Activated CD4-positive, alpha-beta T cell treated with anti-CD3 and anti-CD28 coated beads, Interleukin-2, amount 50 U/mL, for 48 hours (primary cell): ENCODE measurements at regions not wholly inside any gene's neighbourhood (a gene's known extent, or its start where the extent isn't known, plus 50 kb on each side); places are given as distances from the start of the nearest gene placed in this dataset.

Experiments
- DNase-seq, 2 experiments: peaks; one replicate each; pipeline ENCODE4 v3.0.0-alpha.2; 2020

- DNase-seq: peak; percentile 79 to 80
These were observed 85.9 kb downstream of the ZNF280B start for GRCh38 chr22:22422629-22423112.

DNA sequence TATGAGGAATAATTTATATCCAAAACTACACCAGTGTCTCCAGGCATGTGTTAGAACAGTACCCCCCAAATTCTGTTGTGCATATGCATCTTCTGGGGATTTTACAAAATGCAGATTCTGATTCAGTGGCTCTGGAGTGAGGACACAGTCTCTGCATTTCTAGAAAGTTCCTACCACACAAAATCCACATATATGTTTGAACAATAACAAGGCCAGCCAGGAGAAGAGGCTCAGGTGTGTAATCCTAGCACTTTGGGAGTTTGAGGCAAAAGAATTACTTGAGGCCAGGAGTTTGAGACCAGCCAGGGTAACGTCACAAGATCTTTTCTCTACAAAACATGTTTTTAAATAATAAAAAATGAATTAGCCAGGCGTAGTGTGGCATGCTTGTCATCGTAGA is 84.9 kb downstream of the ZNF280B start:
- no peak for DNase-seq

GRCh38 chr22:22424210-22424800 is 84.2 kb downstream of the ZNF280B start:
- DNase-seq: no peak

DNA sequence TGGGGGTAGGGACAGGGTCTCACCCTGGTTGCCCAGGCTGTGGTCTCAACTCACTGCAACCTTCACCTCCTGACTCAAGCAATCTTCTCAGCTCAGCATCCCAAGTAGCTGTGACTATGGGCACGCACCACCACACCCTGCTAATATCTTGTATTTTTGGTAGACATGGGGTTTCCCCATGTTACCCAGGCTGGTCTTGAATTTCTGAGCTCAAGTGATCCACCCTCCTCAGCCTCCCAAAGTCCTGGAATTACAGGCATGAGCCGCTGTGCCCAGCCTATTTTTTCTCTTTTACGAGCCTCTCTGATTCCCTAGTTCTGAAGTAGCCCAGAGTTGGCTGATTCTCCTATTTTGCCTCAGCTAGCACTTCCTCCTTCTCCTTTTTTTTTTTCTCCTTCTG is 83.6 kb downstream of the ZNF280B start:
- no peak for DNase-seq

- DNase-seq: no peak
These were observed 83.2 kb downstream of the ZNF280B start for GRCh38 chr22:22425356-22425755.

DNA sequence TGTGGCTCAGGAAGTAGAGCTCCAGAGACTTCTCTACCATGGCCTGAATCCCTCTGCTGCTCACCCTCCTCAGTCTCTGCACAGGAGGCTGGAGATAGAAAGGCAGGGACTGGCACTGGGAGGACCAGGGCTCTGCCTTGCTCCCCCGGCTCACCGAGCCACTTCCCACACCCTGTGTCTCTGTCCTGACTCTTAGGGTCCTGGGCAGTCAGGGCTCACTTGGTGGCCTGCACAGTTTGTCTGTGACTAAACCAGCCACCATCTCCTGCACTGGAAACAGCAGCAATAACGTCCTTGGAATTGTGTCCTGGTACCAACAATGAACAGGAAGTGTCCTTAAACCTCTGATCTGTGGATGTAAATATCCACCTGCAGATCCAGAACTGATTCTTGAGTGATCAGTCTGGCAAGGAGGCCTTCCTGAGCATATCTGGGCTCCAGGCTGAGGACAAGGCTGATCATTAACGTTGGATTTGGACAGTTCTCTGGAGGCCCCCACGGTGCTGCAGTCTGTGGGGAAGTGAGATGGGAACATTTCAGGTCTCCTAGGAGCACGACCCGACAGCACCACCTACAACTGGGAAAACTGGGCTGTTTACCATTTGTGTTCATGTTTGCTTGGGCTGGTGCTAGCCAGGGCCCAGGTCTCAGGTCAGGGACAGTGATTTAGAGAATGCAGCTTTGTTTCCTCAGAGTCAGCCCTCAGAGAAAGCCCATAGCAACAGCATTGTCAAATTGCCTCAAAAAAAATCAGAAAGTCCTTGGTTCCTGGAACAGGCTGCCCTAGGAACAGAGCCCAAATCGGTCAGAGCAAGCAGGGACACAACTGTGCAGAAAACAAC is 82.5 kb downstream of the ZNF280B start:
- no peak for DNase-seq

GRCh38 chr22:22427542-22428065 is 80.9 kb downstream of the ZNF280B start:
- no peak for DNase-seq

GRCh38 chr22:22428222-22429098 is 80.1 kb downstream of the ZNF280B start:
- DNase-seq: no peak

DNA sequence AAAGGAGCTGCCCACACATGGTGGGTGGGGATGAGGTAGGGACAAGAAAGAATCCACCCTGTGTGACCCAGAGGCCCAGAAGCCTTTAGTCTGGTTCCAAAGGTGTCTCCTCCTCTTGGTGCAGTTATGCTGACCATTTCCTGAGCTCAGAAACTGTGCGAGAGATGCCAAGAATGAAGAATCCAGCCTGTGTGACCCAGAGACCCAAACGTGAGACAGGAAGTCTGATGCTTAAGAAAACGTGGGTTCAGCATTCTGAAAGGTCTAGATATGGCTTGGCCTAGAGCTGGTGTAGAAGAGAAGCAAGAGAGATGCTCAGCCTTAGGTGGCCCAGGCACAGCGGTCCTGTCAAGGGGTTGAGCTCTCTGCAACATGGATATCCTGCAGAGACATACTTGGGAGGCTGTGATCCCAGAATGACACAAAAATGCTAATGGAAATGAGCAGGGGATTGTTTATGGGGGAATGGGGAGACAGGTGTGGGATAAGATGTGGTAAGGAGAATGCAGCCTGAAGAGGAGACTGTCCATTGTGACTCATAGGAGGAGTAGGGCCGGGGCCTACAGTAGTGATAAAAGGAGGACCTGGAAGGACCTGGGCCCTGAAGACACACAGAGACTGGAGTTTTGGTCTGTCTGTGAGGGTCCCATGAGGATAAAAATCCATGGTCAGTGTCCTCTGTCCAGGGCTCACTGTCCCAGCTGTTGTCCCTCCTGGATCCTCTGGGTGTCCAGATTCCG is 79.0 kb downstream of the ZNF280B start:
- no peak for DNase-seq

DNA sequence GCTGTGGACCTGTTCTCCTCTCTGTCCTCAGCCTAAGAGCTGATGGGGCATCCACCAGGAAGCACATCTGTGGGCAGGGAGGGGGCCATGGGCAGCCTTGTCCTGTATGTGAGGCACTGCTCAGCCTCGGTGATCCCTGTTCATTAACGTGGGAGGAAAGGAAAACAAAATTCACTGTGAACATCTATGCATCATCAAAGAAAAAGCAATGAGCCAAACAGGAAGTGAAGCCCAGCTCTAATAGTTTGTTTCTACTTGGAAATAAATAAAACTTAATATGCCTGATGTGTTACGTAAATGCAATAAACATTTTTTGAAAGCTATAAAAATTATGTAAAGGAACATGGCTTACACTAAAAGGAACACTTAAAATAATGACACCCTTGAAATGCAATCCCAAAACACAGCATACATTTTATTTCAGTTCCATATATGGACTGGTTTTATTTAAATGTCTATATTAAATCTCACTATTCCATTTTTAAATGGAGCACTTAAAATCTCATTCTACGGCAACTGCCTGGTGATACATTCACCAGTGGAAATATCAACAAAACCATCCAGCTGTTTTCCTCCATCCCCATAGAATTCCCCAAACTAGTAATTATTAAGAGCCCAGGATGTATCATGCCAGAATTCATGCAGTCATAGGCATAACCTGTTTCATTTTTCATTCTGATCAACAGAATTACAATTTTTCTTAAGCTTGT is 78.3 kb downstream of the ZNF280B start:
- no peak for DNase-seq

GRCh38 chr22:22431271-22432220 is 77.0 kb downstream of the ZNF280B start:
- DNase-seq: peak; percentile 61 to 72

GRCh38 chr22:22432479-22432878 is 76.1 kb downstream of the ZNF280B start:
- no peak for DNase-seq

- no peak for DNase-seq
These were observed 75.6 kb downstream of the ZNF280B start for GRCh38 chr22:22432937-22433336.

DNA sequence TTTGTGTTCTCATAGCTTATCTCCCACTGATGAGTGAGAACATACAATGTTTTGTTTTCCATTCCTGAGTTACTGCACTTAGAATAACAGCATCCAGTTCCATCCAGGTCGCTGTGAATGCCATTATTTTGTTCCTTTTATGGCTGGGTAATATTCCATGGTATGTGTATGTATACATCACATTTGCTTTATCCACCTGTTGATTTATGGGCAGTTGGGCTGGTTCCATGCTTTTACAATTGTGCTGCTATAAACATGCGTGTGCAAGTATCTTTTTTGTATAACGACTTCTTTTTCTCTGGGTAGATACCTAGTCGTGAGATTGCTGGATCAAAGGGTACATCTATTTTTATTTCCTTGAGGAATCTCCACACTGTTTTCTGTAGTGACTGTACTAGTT is 74.8 kb downstream of the ZNF280B start:
- DNase-seq: no peak
